Gastrocnemius medialis (tissue), 4 donors: ENCODE measurements at regions not wholly inside any gene's neighbourhood (a gene's known extent, or its start where the extent isn't known, plus 50 kb on each side); places are given as distances from the start of the nearest gene placed in this dataset.

ENCODE experiments used
- POLR2A ChIP-seq, 2 donors: fragments of 450-650 bp; IDR thresholded peaks; one replicate each; pipeline ENCODE4 v1.6.1; 2017; ENCODE audit warnings: antibody characterized with exemption in 2 of 2, mild to moderate bottlenecking in 2 of 2, moderate library complexity in 2 of 2
- TF ChIP-seq, protein P1 (sequence below), 5 experiments: fragments of 450-650 bp in 3 of 5; fragments of 200-600 bp in 2 of 5; sonication (generic) in 2 of 5; IDR thresholded peaks in 4 of 5; conservative IDR thresholded peaks in 1 of 5; 1 replicate in 4 of 5; 2 replicates in 1 of 5; pipeline ENCODE4 v1.5.1; 2016 to 2019; ENCODE audit warnings: antibody characterized with exemption in 5 of 5, mild to moderate bottlenecking in 3 of 5, moderate library complexity in 3 of 5

DNA sequence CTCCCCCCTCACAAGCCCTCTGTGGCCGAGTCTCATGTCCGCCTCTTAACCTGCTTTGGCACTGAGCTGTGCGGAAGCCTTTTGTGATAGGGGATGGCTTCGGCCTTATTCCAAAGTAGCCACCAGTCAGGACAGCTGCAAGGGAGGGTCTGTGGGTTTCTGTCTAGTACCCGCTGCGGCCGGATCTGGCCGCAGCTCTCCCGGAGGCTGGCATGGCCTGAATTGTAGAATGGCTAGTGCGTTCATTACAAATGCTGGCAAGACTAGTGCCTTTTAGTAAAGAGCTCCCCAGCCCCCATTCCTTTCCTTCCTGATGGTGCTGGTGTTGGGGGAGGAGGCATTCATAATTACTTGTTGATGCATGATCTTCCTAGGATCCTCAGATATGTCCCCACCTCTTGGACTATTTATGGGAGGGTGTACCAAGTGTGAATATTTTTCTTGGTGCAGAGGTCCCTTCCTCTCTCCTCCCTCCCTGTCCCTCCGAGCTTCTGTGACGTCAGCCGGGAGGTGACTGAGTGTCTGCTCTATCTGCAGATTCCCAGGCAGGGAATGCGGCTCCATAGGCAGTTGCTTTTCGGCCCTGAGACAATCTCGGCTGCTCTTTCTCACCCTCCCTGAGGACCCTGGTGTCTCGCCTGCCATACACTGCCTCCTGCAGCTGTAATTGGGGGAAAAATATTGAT is 108.7 kb upstream of the E2F8 start:
- no peak for TF ChIP-seq POLR2A (IDR thresholded peaks at IDR 0.05)
- TF ChIP-seq, protein P1, sequence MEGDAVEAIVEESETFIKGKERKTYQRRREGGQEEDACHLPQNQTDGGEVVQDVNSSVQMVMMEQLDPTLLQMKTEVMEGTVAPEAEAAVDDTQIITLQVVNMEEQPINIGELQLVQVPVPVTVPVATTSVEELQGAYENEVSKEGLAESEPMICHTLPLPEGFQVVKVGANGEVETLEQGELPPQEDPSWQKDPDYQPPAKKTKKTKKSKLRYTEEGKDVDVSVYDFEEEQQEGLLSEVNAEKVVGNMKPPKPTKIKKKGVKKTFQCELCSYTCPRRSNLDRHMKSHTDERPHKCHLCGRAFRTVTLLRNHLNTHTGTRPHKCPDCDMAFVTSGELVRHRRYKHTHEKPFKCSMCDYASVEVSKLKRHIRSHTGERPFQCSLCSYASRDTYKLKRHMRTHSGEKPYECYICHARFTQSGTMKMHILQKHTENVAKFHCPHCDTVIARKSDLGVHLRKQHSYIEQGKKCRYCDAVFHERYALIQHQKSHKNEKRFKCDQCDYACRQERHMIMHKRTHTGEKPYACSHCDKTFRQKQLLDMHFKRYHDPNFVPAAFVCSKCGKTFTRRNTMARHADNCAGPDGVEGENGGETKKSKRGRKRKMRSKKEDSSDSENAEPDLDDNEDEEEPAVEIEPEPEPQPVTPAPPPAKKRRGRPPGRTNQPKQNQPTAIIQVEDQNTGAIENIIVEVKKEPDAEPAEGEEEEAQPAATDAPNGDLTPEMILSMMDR (IDR thresholded peaks at IDR 0.05 in 4 of 5, conservative IDR thresholded peaks at IDR 0.05 in 1 of 5) = no peak
